HL-60 (cell line): ENCODE measurements at regions not wholly inside any gene's neighbourhood (a gene's known extent, or its start where the extent isn't known, plus 50 kb on each side); places are given as distances from the start of the nearest gene placed in this dataset.

Source experiments
- CTCF ChIP-seq: IDR thresholded peaks from one replicate; pipeline ENCODE4 v1.5.1; 2011; ENCODE audit warnings: low read length, control low read depth, inconsistent platforms; ENCODE audit not compliant: insufficient read depth
- GABPA ChIP-seq: IDR thresholded peaks from 2 replicates; pipeline ENCODE4 v1.6.1; 2012; ENCODE audit warnings: low read depth
- POLR2AphosphoS5 ChIP-seq: IDR thresholded peaks from 2 replicates; pipeline ENCODE4 v1.6.1; 2012; ENCODE audit warnings: low read depth
- REST ChIP-seq: IDR thresholded peaks from 2 replicates; pipeline ENCODE4 v1.6.1; 2012; ENCODE audit warnings: low read depth; ENCODE audit not compliant: insufficient replicate concordance

GRCh38 chr6:67331304-67331703, 1303.8 kb upstream of the ADGRB3 start:
- no peak for TF ChIP-seq POLR2AphosphoS5
- no peak for TF ChIP-seq CTCF
- no peak for TF ChIP-seq GABPA
- no peak for TF ChIP-seq REST
